IMR-90 (cell line): ENCODE measurements at regions not wholly inside any gene's neighbourhood (a gene's known extent, or its start where the extent isn't known, plus 50 kb on each side); places are given as distances from the start of the nearest gene placed in this dataset.

ENCODE experiments used
- ATAC-seq: fragments of 200-7000 bp; cut with Tn5 transposase; 2 replicates; pipeline ENCODE4 v1.9.1; 2020; ENCODE audit warnings: low read depth, mild to moderate bottlenecking, moderate library complexity
- BruUV-seq: library from RNA; stranded (reverse); fragments of 400-500 nt; replicated peaks from 2 replicates; lab custom pipeline; 2021; lab: Mats Ljungman, UMichigan
- CTCF ChIA-PET: fragments of 300-600 bp; formaldehyde crosslinking; extraction: SDS; loops from one replicate; lab custom pipeline; 2021; ENCODE audit warnings: antibody characterized with exemption; lab: Yijun Ruan, JAX
- POLR2A ChIA-PET: fragments of 300-600 bp; sonication (Branson Sonifier 250); formaldehyde crosslinking; loops from one replicate; lab custom pipeline; 2022; ENCODE audit warnings: antibody characterized with exemption; ENCODE audit not compliant: unreplicated experiment; lab: Charles Lee
- DNase-seq: peaks from one replicate; pipeline ENCODE4 v3.0.0; 2013
- H2AFZ ChIP-seq: replicated peaks from 2 replicates; pipeline ENCODE3; 2013; ENCODE audit warnings: low read length, mild to moderate bottlenecking; ENCODE audit not compliant: poor library complexity
- H2AK5ac ChIP-seq: 2 replicates; pipeline ENCODE4 v1.6.1; 2013; ENCODE audit warnings: low read depth, low read length, inconsistent platforms
- H2AK9ac ChIP-seq: replicated peaks from 2 replicates; pipeline ENCODE3; 2013; ENCODE audit warnings: mild to moderate bottlenecking, low read depth, low read length, moderate library complexity; ENCODE audit not compliant: poor library complexity
- H2BK120ac ChIP-seq: 2 replicates; pipeline ENCODE4 v1.6.1; 2013; ENCODE audit warnings: low read depth, low read length, inconsistent platforms
- H2BK15ac ChIP-seq: 3 replicates; pipeline ENCODE4 v1.6.1; 2013; ENCODE audit warnings: low read depth, low read length, inconsistent platforms
- H2BK20ac ChIP-seq: 2 replicates; pipeline ENCODE4 v1.6.1; 2013; ENCODE audit warnings: low read depth, mild to moderate bottlenecking, inconsistent platforms, low read length, moderate library complexity
- H2BK5ac ChIP-seq: 2 replicates; pipeline ENCODE4 v1.6.1; 2013; ENCODE audit warnings: mild to moderate bottlenecking, low read depth, low read length, inconsistent platforms; ENCODE audit not compliant: poor library complexity, severe bottlenecking
- H3K14ac ChIP-seq: replicated peaks from 2 replicates; pipeline ENCODE4 v1.6.1; 2013; ENCODE audit warnings: low read depth, low read length, inconsistent platforms
- H3K18ac ChIP-seq: 2 replicates; pipeline ENCODE4 v1.6.1; 2013; ENCODE audit warnings: low read depth, low read length, control low read depth
- H3K23ac ChIP-seq: 2 replicates; pipeline ENCODE4 v1.6.1; 2013; ENCODE audit warnings: low read depth, low read length, inconsistent platforms
- H3K27ac ChIP-seq: 2 replicates; pipeline ENCODE4 v1.5.1; 2013; ENCODE audit warnings: mild to moderate bottlenecking, control low read depth, low read length; ENCODE audit not compliant: insufficient read depth
- H3K27me3 ChIP-seq: 2 replicates; pipeline ENCODE4 v1.6.1; 2013; ENCODE audit warnings: low read length; ENCODE audit not compliant: control insufficient read depth, insufficient read depth
- H3K36me3 ChIP-seq: 2 replicates; pipeline ENCODE4 v1.6.1; 2013; ENCODE audit warnings: low read length, mixed read lengths; ENCODE audit not compliant: control insufficient read depth, insufficient read depth
- H3K4ac ChIP-seq: 2 replicates; pipeline ENCODE4 v1.6.1; 2013; ENCODE audit warnings: low read depth, low read length, inconsistent platforms
- H3K4me1 ChIP-seq: 2 replicates; pipeline ENCODE4 v1.6.1; 2013; ENCODE audit warnings: low read length, mixed read lengths; ENCODE audit not compliant: control insufficient read depth, insufficient read depth
- H3K4me2 ChIP-seq: 2 replicates; pipeline ENCODE4 v1.6.1; 2013; ENCODE audit warnings: low read depth, mild to moderate bottlenecking, control low read depth, low read length, moderate library complexity
- H3K4me3 ChIP-seq: 2 replicates; pipeline ENCODE4 v1.5.1; 2013; ENCODE audit warnings: low read depth, mild to moderate bottlenecking, control low read depth, low read length, moderate library complexity; ENCODE audit not compliant: insufficient read depth
- H3K56ac ChIP-seq: 2 replicates; pipeline ENCODE4 v1.6.1; 2013; ENCODE audit warnings: low read length, inconsistent platforms; ENCODE audit not compliant: insufficient read depth; ENCODE audit errors: extremely low read depth
- H3K79me1 ChIP-seq, 2 experiments: 2 replicates each; pipeline ENCODE4 v1.6.1; 2013; ENCODE audit warnings: low read length in 2 of 2, inconsistent platforms in 1 of 2, low read depth in 1 of 2
- H3K9ac ChIP-seq: 2 replicates; pipeline ENCODE4 v1.6.1; 2013; ENCODE audit warnings: low read depth, low read length, control low read depth
- H3K9me1 ChIP-seq: 2 replicates; pipeline ENCODE4 v1.6.1; 2013; ENCODE audit warnings: low read length, inconsistent platforms; ENCODE audit not compliant: insufficient read depth
- H3K9me3 ChIP-seq: 2 replicates; pipeline ENCODE4 v1.6.1; 2013; ENCODE audit warnings: low read length; ENCODE audit not compliant: control insufficient read depth, insufficient read depth
- H4K20me1 ChIP-seq: 2 replicates; pipeline ENCODE4 v1.6.1; 2013; ENCODE audit warnings: low read length, inconsistent platforms; ENCODE audit not compliant: insufficient read depth
- H4K5ac ChIP-seq: 2 replicates; pipeline ENCODE4 v1.6.1; 2013; ENCODE audit warnings: mild to moderate bottlenecking, low read depth, low read length, control low read depth
- H4K8ac ChIP-seq, 2 experiments: 2 replicates each; pipeline ENCODE4 v1.6.1; 2013; ENCODE audit warnings: low read depth in 2 of 2, low read length in 2 of 2, control low read depth in 1 of 2, inconsistent platforms in 1 of 2
- H4K91ac ChIP-seq: 2 replicates; pipeline ENCODE4 v1.6.1; 2013; ENCODE audit warnings: low read depth, low read length, inconsistent platforms; ENCODE audit not compliant: insufficient read depth
- MAFK ChIP-seq: IDR thresholded peaks from 2 replicates; pipeline ENCODE4 v1.6.1; 2012; ENCODE audit warnings: low read depth, low read length, improper control_type of control experiment
- RCOR1 ChIP-seq: IDR thresholded peaks from 2 replicates; pipeline ENCODE4 v1.6.1; 2012; ENCODE audit warnings: mild to moderate bottlenecking, low read length, improper control_type of control experiment; ENCODE audit not compliant: insufficient replicate concordance
- WGBS, 2 experiments: methylation state at CpG; one replicate each; pipeline versions ENCODE4 v1.1.5 to v1.1.7; 2013; ENCODE audit warnings: missing lambda C conversion rate in 2 of 2; ENCODE audit not compliant: insufficient read length in 1 of 2; ENCODE audit errors: extremely low coverage in 2 of 2; 5-methylcytosine and 5-hydroxymethylcytosine counted together
- dilution Hi-C: fragments of 300-500 bp; cut with HindIII; formaldehyde crosslinking; loops from one replicate; pipeline ENCODE4 v1.14.3; 2018; ENCODE audit warnings: low sequenced_read_pairs; ENCODE audit not compliant: unreplicated experiment
- in situ Hi-C: fragments of 300-500 bp; cut with MboI; formaldehyde crosslinking; loops from 3 replicates; pipeline ENCODE4 v1.14.3; 2019; ENCODE audit warnings: low sequenced_read_pairs, inconsistent platforms, mixed read lengths
- intact Hi-C: fragments of 100-400 bp; cut with micrococcal nuclease; formaldehyde crosslinking; loops from 2 replicates; pipeline ENCODE4 v1.10.0; 2022

GRCh38 chr11:10625982-10626311 is 57.5 kb upstream of the LYVE1 start:
- Histone ChIP-seq H3K23ac (no peak overlapping the region), H3K9me1 (peaks cover 16% of the 10 kb centered on the region; the same call in 1 of the 2 replicates), H3K9me3 (no peaks in the 10 kb centered on the region), H2BK20ac (no peak overlapping the region), H3K4me2 (no peak overlapping the region), H3K4ac (no peak overlapping the region), H4K5ac (no peak overlapping the region), H3K9ac (no peak overlapping the region), H3K79me1 (peaks cover 0 to 26% of the 10 kb centered on the region in 2 experiments; a peak in 1 of 4 replicates), H3K27me3 (no peaks in the 10 kb centered on the region), H3K4me1 (peaks cover 4% of the 10 kb centered on the region), H4K8ac (no peak overlapping the region), H3K36me3 (peaks cover 78% of the 10 kb centered on the region), H3K27ac (no peak overlapping the region), H3K56ac (no peak overlapping the region), H2AFZ (no peak overlapping the region), H4K91ac (no peak overlapping the region), H2BK15ac (no peak overlapping the region), H2AK9ac (peak overlapping the region; percentile 67), H3K4me3 (no peak overlapping the region), H2BK5ac (no peak overlapping the region), H3K18ac (no peak overlapping the region), H3K14ac (no peak overlapping the region), H2BK120ac (no peak overlapping the region), H2AK5ac (no peak overlapping the region), H4K20me1 (no peaks in the 10 kb centered on the region)
- ATAC-seq (no peak), DNase-seq (no peak)
- 90% methylated on average over 4 of the region's 13 CpGs; no CpG with 5 or more reads in 1 of the 2 experiments for WGBS, 2 experiments
- dilution Hi-C loops = no loop called here
- intact Hi-C loops = no loop called here
- BruUV-seq = TSS peak; percentile 63
- in situ Hi-C loops = no loop called here
- ChIA-PET CTCF (no interaction called here), POLR2A (interaction anchor here (0.6 kb wide), 1 partner anchor 237 kb away, joined by 3 read pairs; no protein-coding TSS in a partner anchor)
- TF ChIP-seq RCOR1 (no peak), MAFK (no peak)
